DOHH2 (cell line): ENCODE measurements at regions not wholly inside any gene's neighbourhood (a gene's known extent, or its start where the extent isn't known, plus 50 kb on each side); places are given as distances from the start of the nearest gene placed in this dataset.

ENCODE experiments used
- EZH2phosphoT487 ChIP-seq: fragments of 200-600 bp; sonication (generic); IDR thresholded peaks from 2 replicates; pipeline ENCODE4 v1.6.1; 2017; ENCODE audit warnings: borderline replicate concordance, mild to moderate bottlenecking, antibody characterized with exemption, low read length, moderate library complexity, mixed read lengths
- TF ChIP-seq, protein P1 (sequence below): fragments of 200-600 bp; sonication (generic); IDR thresholded peaks from one replicate; pipeline ENCODE4 v1.5.1; 2014; ENCODE audit warnings: antibody characterized with exemption, mild to moderate bottlenecking, low read depth, low read length; ENCODE audit not compliant: poor library complexity, severe bottlenecking

- TF ChIP-seq, protein P1, sequence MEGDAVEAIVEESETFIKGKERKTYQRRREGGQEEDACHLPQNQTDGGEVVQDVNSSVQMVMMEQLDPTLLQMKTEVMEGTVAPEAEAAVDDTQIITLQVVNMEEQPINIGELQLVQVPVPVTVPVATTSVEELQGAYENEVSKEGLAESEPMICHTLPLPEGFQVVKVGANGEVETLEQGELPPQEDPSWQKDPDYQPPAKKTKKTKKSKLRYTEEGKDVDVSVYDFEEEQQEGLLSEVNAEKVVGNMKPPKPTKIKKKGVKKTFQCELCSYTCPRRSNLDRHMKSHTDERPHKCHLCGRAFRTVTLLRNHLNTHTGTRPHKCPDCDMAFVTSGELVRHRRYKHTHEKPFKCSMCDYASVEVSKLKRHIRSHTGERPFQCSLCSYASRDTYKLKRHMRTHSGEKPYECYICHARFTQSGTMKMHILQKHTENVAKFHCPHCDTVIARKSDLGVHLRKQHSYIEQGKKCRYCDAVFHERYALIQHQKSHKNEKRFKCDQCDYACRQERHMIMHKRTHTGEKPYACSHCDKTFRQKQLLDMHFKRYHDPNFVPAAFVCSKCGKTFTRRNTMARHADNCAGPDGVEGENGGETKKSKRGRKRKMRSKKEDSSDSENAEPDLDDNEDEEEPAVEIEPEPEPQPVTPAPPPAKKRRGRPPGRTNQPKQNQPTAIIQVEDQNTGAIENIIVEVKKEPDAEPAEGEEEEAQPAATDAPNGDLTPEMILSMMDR, result no peak
- no peak for TF ChIP-seq EZH2phosphoT487
Observed at GRCh38 chr4:56241500-56241899, 145.8 kb downstream of the AASDH start.
